PC-3 (cell line): ENCODE measurements at regions not wholly inside any gene's neighbourhood (a gene's known extent, or its start where the extent isn't known, plus 50 kb on each side); places are given as distances from the start of the nearest gene placed in this dataset.
A peak's percentile ranks its signal among the peaks of the same experiment; 100 is the strongest.

ENCODE experiments used
- EZH2 ChIP-seq: fragments of 300-600 bp; sonication (generic); IDR thresholded peaks from one replicate; pipeline ENCODE4 v1.6.1; 2017; ENCODE audit warnings: antibody characterized with exemption, mild to moderate bottlenecking, low read length; ENCODE audit not compliant: unreplicated experiment
- EZH2phosphoT487 ChIP-seq: fragments of 300-600 bp; sonication (generic); IDR thresholded peaks from 2 replicates; pipeline ENCODE4 v1.6.1; 2018; ENCODE audit warnings: mild to moderate bottlenecking, antibody characterized with exemption, low read length, borderline replicate concordance
- TF ChIP-seq, protein P1 (sequence below): fragments of 300-600 bp; sonication (generic); conservative IDR thresholded peaks from 2 replicates; pipeline ENCODE4 v1.5.1; 2017; ENCODE audit warnings: antibody characterized with exemption, low read depth, mild to moderate bottlenecking, low read length

DNA sequence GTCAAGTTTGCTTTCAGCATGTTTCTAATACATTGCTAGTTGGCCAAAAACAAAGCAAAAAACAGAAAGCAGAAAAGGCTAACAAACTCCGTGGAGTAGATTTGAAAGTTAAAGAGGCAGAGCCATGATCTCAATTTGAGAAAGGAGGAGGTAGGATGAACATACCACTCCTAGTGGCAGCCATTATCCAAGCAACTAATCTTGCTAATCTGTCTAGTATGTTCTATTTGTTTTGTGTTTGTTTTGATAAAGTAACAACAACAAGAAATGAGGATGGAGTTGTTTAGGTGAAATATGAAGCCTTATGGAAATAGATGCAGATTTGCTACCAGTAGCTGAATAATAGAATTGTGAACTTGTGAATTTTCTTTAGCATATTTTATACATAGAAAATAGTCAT lies 295.5 kb upstream of the PRDM1 start:
- TF ChIP-seq, protein P1, sequence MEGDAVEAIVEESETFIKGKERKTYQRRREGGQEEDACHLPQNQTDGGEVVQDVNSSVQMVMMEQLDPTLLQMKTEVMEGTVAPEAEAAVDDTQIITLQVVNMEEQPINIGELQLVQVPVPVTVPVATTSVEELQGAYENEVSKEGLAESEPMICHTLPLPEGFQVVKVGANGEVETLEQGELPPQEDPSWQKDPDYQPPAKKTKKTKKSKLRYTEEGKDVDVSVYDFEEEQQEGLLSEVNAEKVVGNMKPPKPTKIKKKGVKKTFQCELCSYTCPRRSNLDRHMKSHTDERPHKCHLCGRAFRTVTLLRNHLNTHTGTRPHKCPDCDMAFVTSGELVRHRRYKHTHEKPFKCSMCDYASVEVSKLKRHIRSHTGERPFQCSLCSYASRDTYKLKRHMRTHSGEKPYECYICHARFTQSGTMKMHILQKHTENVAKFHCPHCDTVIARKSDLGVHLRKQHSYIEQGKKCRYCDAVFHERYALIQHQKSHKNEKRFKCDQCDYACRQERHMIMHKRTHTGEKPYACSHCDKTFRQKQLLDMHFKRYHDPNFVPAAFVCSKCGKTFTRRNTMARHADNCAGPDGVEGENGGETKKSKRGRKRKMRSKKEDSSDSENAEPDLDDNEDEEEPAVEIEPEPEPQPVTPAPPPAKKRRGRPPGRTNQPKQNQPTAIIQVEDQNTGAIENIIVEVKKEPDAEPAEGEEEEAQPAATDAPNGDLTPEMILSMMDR = peak; percentile 27; the same call in 1 of the 2 replicates
- TF ChIP-seq EZH2phosphoT487 (no peak), EZH2 (no peak)
